Erythroblast (primary cell): ENCODE measurements at regions not wholly inside any gene's neighbourhood (a gene's known extent, or its start where the extent isn't known, plus 50 kb on each side); places are given as distances from the start of the nearest gene placed in this dataset.

ENCODE experiments used
- GATA1 ChIP-seq: IDR thresholded peaks from 2 replicates; pipeline ENCODE4 v1.6.1; 2011; ENCODE audit warnings: low read depth, mild to moderate bottlenecking, control low read depth, low read length, moderate library complexity
- POLR2A ChIP-seq: IDR thresholded peaks from 2 replicates; pipeline ENCODE4 v1.6.1; 2011; ENCODE audit warnings: mild to moderate bottlenecking, low read length

- no peak for TF ChIP-seq POLR2A
- no peak for TF ChIP-seq GATA1
These were observed 619.8 kb downstream of the JRKL start for GRCh38 chr11:97009613-97010012.
